G401 (cell line): ENCODE measurements at regions not wholly inside any gene's neighbourhood (a gene's known extent, or its start where the extent isn't known, plus 50 kb on each side); places are given as distances from the start of the nearest gene placed in this dataset.
"Not testable (repeated sequence)": the region's sequence is repeated elsewhere in the genome, so short reads cannot be mapped to it uniquely, and the experiment has no call there.

ENCODE experiments used
- DNase-seq: peaks from one replicate; pipeline ENCODE4 v3.0.0-alpha.2; 2015; ENCODE audit warnings: low spot score
- in situ Hi-C: cut with HindIII; loops from 2 replicates; pipeline ENCODE4 v1.10.0; 2016; ENCODE audit warnings: low sequenced_read_pairs, mixed read lengths

GRCh38 chr9:88821033-88821745 is 170.1 kb upstream of the S1PR3 start:
- DNase-seq: no peak
- in situ Hi-C loops: no loop called here

- in situ Hi-C loops: no loop called here
- DNase-seq: no peak
Measured at GRCh38 chr9:88821746-88822106, 169.5 kb upstream of the S1PR3 start.

- in situ Hi-C loops: no loop called here
- DNase-seq: no peak
Measured at GRCh38 chr9:88824711-88825110, 166.6 kb upstream of the S1PR3 start.

GRCh38 chr9:88826181-88826580 is 165.1 kb upstream of the S1PR3 start:
- in situ Hi-C loops: no loop called here
- DNase-seq: no peak

GRCh38 chr9:88826771-88827181 is 164.5 kb upstream of the S1PR3 start:
- in situ Hi-C loops: no loop called here
- DNase-seq: no peak

GRCh38 chr9:88828018-88828417 is 163.2 kb upstream of the S1PR3 start:
- no peak for DNase-seq
- in situ Hi-C loops: no loop called here

- DNase-seq: no peak
- in situ Hi-C loops: no loop called here
Measured at GRCh38 chr9:88828492-88828974, 162.7 kb upstream of the S1PR3 start.

- in situ Hi-C loops: no loop called here
Measured at GRCh38 chr9:88829276-88829675, 162.0 kb upstream of the S1PR3 start.

GRCh38 chr9:88831713-88832407 is 159.4 kb upstream of the S1PR3 start:
- in situ Hi-C loops: no loop called here
- DNase-seq: no peak

More at GRCh38 chr9:88829276-88829675, 162.0 kb upstream of the S1PR3 start:
- no peak for DNase-seq

GRCh38 chr9:88833946-88834345 is 157.3 kb upstream of the S1PR3 start:
- no peak for DNase-seq
- in situ Hi-C loops: no loop called here

- in situ Hi-C loops: no loop called here
- no peak for DNase-seq
Measured at GRCh38 chr9:88835038-88835466, 156.2 kb upstream of the S1PR3 start.

- DNase-seq: no peak
- in situ Hi-C loops: no loop called here
Measured at GRCh38 chr9:88835772-88836171, 155.5 kb upstream of the S1PR3 start.

- in situ Hi-C loops: no loop called here
- DNase-seq: no peak
Measured at GRCh38 chr9:88837731-88838130, 153.5 kb upstream of the S1PR3 start.

GRCh38 chr9:88849878-88850277 is 141.4 kb upstream of the S1PR3 start:
- in situ Hi-C loops: not testable (repeated sequence)

GRCh38 chr9:88852794-88853193 is 138.5 kb upstream of the S1PR3 start:
- DNase-seq: no peak
- in situ Hi-C loops: no loop called here

More at GRCh38 chr9:88849878-88850277, 141.4 kb upstream of the S1PR3 start:
- not testable (repeated sequence) for DNase-seq

- no peak for DNase-seq
- in situ Hi-C loops: no loop called here
Measured at GRCh38 chr9:88870627-88871026, 120.6 kb upstream of the S1PR3 start.

GRCh38 chr9:88871669-88872068 is 119.6 kb upstream of the S1PR3 start:
- no peak for DNase-seq

GRCh38 chr9:88872192-88872946 is 118.9 kb upstream of the S1PR3 start:
- in situ Hi-C loops: no loop called here
- no peak for DNase-seq

More at GRCh38 chr9:88871669-88872068, 119.6 kb upstream of the S1PR3 start:
- in situ Hi-C loops: no loop called here

GRCh38 chr9:88873635-88874034 is 117.6 kb upstream of the S1PR3 start:
- in situ Hi-C loops: no loop called here
- DNase-seq: no peak

GRCh38 chr9:88874391-88874790 is 116.9 kb upstream of the S1PR3 start:
- in situ Hi-C loops: no loop called here
- DNase-seq: no peak
